ENCODE measurements at regions not wholly inside any gene's neighbourhood (a gene's known extent, or its start where the extent isn't known, plus 50 kb on each side); places are given as distances from the start of the nearest gene placed in this dataset.

DNA sequence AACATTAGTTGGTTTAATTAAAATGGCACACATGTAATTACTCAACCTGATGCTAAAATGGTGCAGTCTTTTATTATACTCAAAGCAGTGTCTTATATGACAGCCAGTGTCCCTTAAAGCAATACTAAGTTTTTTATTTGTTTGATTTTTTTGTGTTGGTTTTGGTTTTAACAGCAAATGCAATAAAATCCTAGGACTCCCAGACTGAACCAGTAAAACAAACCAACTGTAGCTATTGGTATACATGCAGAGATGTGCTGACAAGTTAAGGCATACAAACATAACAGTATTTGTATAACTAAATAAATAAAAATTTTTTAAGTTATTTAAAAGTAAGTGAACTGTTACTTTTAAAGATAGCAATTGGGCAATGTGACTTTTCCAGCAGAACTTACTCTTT lies 387.7 kb downstream of the RND3 start:
- TF ChIP-seq ZNF8 (CRISPR knock-in tag; IDR thresholded peaks at IDR 0.05) (no peak), ESRRG (CRISPR knock-in tag; IDR thresholded peaks at IDR 0.05) (no peak), ZNF565 (CRISPR knock-in tag; conservative IDR thresholded peaks at IDR 0.05; ENCODE audit: low read depth) (no peak), OSR1 (CRISPR knock-in tag; IDR thresholded peaks at IDR 0.05) (no peak), ARNTL (CRISPR knock-in tag; IDR thresholded peaks at IDR 0.05; ENCODE audit: borderline replicate concordance, low read depth) (no peak), CSDC2 (CRISPR knock-in tag; IDR thresholded peaks at IDR 0.05) (no peak), ZFP30 (CRISPR knock-in tag; IDR thresholded peaks at IDR 0.05) (no peak), GLIS3 (CRISPR knock-in tag; IDR thresholded peaks at IDR 0.05) (no peak)
- TF ChIP-seq, protein P1, sequence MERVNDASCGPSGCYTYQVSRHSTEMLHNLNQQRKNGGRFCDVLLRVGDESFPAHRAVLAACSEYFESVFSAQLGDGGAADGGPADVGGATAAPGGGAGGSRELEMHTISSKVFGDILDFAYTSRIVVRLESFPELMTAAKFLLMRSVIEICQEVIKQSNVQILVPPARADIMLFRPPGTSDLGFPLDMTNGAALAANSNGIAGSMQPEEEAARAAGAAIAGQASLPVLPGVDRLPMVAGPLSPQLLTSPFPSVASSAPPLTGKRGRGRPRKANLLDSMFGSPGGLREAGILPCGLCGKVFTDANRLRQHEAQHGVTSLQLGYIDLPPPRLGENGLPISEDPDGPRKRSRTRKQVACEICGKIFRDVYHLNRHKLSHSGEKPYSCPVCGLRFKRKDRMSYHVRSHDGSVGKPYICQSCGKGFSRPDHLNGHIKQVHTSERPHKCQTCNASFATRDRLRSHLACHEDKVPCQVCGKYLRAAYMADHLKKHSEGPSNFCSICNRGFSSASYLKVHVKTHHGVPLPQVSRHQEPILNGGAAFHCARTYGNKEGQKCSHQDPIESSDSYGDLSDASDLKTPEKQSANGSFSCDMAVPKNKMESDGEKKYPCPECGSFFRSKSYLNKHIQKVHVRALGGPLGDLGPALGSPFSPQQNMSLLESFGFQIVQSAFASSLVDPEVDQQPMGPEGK (CRISPR knock-in tag; IDR thresholded peaks at IDR 0.05; ENCODE audit: borderline replicate concordance) = no peak

Measured in SK-N-SH treated with all-trans-retinoic acid at 6 μM for 48 hours (cell line).